ENCODE measurements at regions not wholly inside any gene's neighbourhood (a gene's known extent, or its start where the extent isn't known, plus 50 kb on each side); places are given as distances from the start of the nearest gene placed in this dataset.
A peak's percentile ranks its signal among the peaks of the same experiment; 100 is the strongest.

DNA sequence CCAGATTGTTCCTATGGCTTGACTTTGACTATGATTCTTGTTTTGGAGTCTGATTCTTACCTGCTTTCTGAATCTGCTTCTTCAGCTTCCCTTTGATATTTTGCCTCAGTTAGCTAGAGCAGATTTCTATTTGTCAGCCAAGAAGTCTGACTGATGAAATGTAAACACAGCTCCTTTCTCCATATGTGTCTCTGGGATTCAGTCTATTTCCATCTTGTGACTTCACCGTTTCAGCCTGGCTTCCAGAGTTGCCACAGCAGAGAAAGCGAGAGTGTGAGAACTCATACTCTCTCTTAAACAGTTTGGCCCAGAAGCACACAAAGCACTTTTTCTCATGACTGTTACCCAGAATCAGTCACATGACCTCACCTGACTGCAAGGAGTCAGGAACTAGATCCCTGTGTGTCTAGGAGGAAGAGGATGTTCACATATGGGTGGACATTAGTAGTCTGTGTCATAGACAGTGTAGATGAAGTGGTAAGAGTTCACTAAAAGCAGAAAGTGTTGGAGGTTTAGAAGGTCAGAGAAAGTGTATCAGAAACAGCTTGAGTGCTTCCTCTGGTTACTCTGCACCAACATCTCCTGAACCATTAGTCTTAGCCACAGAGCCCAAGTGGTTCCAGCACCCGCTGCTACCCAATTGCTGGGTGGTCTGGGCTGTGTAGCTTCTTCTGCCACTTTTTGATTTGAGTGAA is 103.4 kb upstream of the CDK6 start:
- Histone ChIP-seq H3K4me1 (ENCODE audit: insufficient read depth, low read length) (no peaks in the 10 kb centered on the region), H3K27me3 (ENCODE audit: insufficient read depth, low read length) (no peaks in the 10 kb centered on the region), H3K27ac (ENCODE audit: low read depth, low read length) (no peak overlapping the region), H3K9me3 (ENCODE audit: insufficient read depth, low read depth, low read length) (no peaks in the 10 kb centered on the region), H3K36me3 (ENCODE audit: insufficient read depth, low read length) (no peaks in the 10 kb centered on the region), H3K4me3 (ENCODE audit: low read length) (no peak overlapping the region), H3K9ac (ENCODE audit: low read depth, low read length) (no peak overlapping the region)
- WGBS: 94% methylated on average over 3 of the region's 3 CpGs

- Histone ChIP-seq H3K4me1 (ENCODE audit: insufficient read depth, low read length) (no peaks in the 10 kb centered on the region), H3K4me3 (ENCODE audit: low read length) (no peak overlapping the region), H3K27me3 (ENCODE audit: insufficient read depth, low read length) (no peaks in the 10 kb centered on the region), H3K36me3 (ENCODE audit: insufficient read depth, low read length) (no peaks in the 10 kb centered on the region), H3K9me3 (ENCODE audit: insufficient read depth, low read depth, low read length) (no peaks in the 10 kb centered on the region), H3K27ac (ENCODE audit: low read depth, low read length) (no peak overlapping the region), H3K9ac (ENCODE audit: low read depth, low read length) (no peak overlapping the region)
- WGBS: 95% methylated on average over 1 of the region's 1 CpG
These were observed 97.7 kb upstream of the CDK6 start for GRCh38 chr7:92934096-92934495.

DNA sequence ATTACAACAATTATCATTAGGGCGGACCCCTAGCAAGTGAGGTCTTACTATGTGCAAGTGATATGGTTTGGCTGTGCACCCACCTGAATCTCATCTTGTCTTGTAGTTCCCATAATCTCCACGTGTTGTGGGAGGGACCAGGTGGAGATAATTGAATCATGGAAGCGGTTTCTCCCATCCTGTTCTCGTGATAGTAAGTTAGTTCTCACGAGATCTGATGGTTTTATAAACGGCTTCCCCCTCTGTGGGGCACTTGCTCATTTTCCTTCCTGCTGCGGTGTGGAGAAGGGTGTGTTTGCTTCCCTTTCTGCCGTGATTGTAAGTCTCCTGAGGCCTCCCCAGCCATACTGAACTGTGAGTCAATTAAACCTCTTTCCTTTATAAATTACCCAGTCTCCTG is 96.1 kb upstream of the CDK6 start:
- WGBS: 92% methylated on average over 7 of the region's 8 CpGs
- no peak overlapping the region for H3K27ac ChIP-seq (ENCODE audit: low read depth, low read length)
- peaks cover 3% of the 10 kb centered on the region for H3K4me1 ChIP-seq (ENCODE audit: insufficient read depth, low read length)
- no peaks in the 10 kb centered on the region for H3K27me3 ChIP-seq (ENCODE audit: insufficient read depth, low read length)
- no peak overlapping the region for H3K4me3 ChIP-seq (ENCODE audit: low read length)
- no peak overlapping the region for H3K9ac ChIP-seq (ENCODE audit: low read depth, low read length)
- no peaks in the 10 kb centered on the region for H3K36me3 ChIP-seq (ENCODE audit: insufficient read depth, low read length)
- H3K9me3 ChIP-seq (ENCODE audit: insufficient read depth, low read depth, low read length): no peaks in the 10 kb centered on the region

DNA sequence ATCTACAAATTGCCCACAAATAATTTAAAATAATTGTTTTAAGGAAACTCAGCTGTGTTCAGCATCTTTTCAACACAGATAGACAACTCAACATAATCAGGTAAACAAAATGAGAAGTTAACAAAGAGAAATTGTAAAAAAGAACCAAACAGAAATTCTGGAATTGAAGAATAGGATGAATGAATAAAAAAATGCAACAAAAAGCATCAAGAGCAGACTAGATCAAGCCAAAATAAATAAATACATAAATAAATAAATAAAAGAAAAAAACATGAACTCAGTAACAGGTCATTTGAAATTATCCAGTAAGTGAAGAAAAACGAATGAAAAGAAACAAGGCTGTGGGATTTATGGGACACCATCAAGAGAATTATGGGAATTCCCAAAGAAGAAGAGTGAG is 94.0 kb upstream of the CDK6 start:
- WGBS: 94% methylated on average over 1 of the region's 1 CpG
- Histone ChIP-seq H3K36me3 (ENCODE audit: insufficient read depth, low read length) (no peaks in the 10 kb centered on the region), H3K9ac (ENCODE audit: low read depth, low read length) (no peak overlapping the region), H3K9me3 (ENCODE audit: insufficient read depth, low read depth, low read length) (no peaks in the 10 kb centered on the region), H3K27ac (ENCODE audit: low read depth, low read length) (no peak overlapping the region), H3K4me1 (ENCODE audit: insufficient read depth, low read length) (peaks cover 22% of the 10 kb centered on the region), H3K27me3 (ENCODE audit: insufficient read depth, low read length) (no peaks in the 10 kb centered on the region), H3K4me3 (ENCODE audit: low read length) (no peak overlapping the region)

DNA sequence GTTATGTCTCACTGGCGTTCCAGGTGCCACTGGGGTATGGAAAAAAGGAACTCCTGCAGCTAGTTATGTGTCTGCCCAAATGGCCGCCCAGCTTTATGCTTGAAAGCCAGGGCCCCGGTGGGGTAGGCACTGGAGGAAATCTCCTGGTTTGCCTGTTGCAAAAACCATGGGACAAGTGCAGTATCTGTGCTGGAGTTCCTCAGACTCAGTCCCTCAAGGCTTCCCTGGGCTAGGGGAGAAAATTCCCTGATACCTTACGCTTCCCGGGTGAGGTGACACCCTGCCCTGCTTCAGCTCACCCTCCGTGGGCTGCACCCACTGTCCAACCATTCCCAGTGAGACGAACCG is 90.3 kb upstream of the CDK6 start:
- Histone ChIP-seq H3K9ac (ENCODE audit: low read depth, low read length) (0 out of 2 replicates have a peak overlapping the region, but pooled peaks have one; percentile 26), H3K4me1 (ENCODE audit: insufficient read depth, low read length) (peaks cover 25% of the 10 kb centered on the region), H3K4me3 (ENCODE audit: low read length) (peak overlapping the region; percentile 28; the same call in 1 of the 2 replicates), H3K27ac (ENCODE audit: low read depth, low read length) (0 out of 2 replicates have a peak overlapping the region, but pooled peaks have one; percentile 63), H3K9me3 (ENCODE audit: insufficient read depth, low read depth, low read length) (0 out of 2 replicates have a peak, but pooled peaks cover 4% of the 10 kb centered on the region), H3K27me3 (ENCODE audit: insufficient read depth, low read length) (no peaks in the 10 kb centered on the region), H3K36me3 (ENCODE audit: insufficient read depth, low read length) (no peaks in the 10 kb centered on the region)
- 80% methylated on average over 8 of the region's 8 CpGs for WGBS

DNA sequence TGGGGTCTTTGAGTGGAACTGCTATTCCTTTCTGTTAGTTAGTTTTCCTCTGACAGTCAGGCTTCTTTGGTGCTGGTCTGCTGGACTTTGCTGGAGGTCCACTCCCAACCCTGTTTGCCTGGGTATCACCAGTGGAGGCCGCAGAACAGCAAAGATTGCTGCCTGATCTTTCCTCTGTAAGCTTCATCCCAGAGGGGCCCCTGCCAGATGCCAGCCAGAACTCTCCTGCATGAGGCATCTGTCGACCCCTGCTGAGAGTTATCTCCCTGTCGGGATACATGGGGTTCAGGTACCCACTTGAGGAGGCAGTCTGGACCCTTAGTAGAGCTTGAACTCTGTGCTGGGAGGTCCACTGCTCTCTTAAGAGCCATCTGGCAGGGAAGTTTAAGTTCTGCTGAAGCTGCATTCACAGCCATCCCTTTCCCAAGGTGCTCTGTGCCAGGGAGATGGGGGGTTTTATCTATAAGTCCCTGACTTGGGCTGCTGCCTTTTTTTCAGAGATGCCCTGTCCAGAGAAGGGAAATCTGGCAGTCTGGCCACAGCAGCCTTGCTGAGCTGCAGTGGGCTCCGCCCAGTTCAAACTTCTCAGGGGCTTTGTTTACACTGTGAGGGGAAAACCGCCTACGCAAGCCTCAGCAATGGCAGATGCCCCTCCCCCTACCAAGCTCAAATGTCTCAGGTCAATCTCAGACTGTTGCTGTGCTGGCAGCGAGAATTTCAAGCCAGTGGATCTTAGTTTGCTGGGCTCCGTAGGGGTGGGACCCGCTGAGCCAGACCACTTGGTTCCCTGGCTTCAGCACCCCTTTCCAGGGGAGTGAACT is 89.7 kb upstream of the CDK6 start:
- Histone ChIP-seq H3K27me3 (ENCODE audit: insufficient read depth, low read length) (no peaks in the 10 kb centered on the region), H3K4me1 (ENCODE audit: insufficient read depth, low read length) (peaks cover 25% of the 10 kb centered on the region), H3K9ac (ENCODE audit: low read depth, low read length) (peak overlapping the region; percentile 26; the same call in 1 of the 2 replicates), H3K36me3 (ENCODE audit: insufficient read depth, low read length) (no peaks in the 10 kb centered on the region), H3K4me3 (ENCODE audit: low read length) (peak overlapping the region; percentile 28), H3K9me3 (ENCODE audit: insufficient read depth, low read depth, low read length) (0 out of 2 replicates have a peak, but pooled peaks cover 4% of the 10 kb centered on the region), H3K27ac (ENCODE audit: low read depth, low read length) (peak overlapping the region; percentile 63; the same call in 1 of the 2 replicates)
- 32% methylated on average over 9 of the region's 9 CpGs for WGBS

DNA sequence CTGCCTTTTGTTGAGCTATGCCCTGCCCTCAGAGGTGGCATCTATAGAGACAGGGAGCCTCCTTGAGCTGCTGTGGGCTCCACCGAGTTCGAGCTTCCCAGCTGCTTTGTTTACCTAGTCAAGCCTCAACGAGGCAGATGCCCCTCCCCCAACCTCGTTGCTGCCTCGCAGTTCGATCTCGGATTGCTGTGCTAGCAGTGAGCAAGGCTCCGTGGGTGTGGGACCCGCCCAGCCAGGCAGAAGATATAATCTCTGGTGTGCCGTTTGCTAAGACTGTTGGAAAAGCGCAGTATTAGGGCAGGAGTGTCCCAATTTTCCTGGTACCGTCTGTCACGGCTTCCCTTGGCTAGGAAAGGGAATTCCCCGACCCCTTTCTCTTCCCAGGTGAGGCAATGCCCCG is 88.4 kb upstream of the CDK6 start:
- H3K27me3 ChIP-seq (ENCODE audit: insufficient read depth, low read length): no peaks in the 10 kb centered on the region
- 0 out of 2 replicates have a peak, but pooled peaks cover 4% of the 10 kb centered on the region for H3K9me3 ChIP-seq (ENCODE audit: insufficient read depth, low read depth, low read length)
- peaks cover 25% of the 10 kb centered on the region for H3K4me1 ChIP-seq (ENCODE audit: insufficient read depth, low read length)
- H3K4me3 ChIP-seq (ENCODE audit: low read length): no peak overlapping the region
- H3K9ac ChIP-seq (ENCODE audit: low read depth, low read length): no peak overlapping the region
- WGBS: 80% methylated on average over 15 of the region's 15 CpGs
- H3K27ac ChIP-seq (ENCODE audit: low read depth, low read length): no peak overlapping the region
- no peaks in the 10 kb centered on the region for H3K36me3 ChIP-seq (ENCODE audit: insufficient read depth, low read length)

DNA sequence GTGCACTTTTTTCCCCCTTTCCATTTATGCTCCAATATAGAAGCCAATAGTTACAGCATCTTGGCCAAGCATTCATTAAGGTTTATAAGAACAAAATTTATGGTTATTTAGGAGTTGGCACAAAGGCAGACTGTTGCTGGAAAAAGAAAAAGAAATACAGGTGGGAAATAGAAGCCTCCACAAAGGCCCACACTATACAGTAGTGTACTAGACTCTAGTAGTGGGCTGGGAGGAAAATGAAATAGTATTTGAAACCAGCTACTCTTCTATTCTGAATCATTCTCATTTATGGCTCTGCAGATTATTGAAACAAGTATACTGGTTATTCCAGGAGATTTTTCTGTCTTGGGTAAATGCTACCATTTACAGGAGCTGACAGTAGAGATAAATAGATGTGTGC is 80.9 kb upstream of the CDK6 start:
- H3K36me3 ChIP-seq (ENCODE audit: insufficient read depth, low read length): no peaks in the 10 kb centered on the region
- no peak overlapping the region for H3K4me3 ChIP-seq (ENCODE audit: low read length)
- no peaks in the 10 kb centered on the region for H3K27me3 ChIP-seq (ENCODE audit: insufficient read depth, low read length)
- H3K9me3 ChIP-seq (ENCODE audit: insufficient read depth, low read depth, low read length): no peaks in the 10 kb centered on the region
- H3K27ac ChIP-seq (ENCODE audit: low read depth, low read length): peak overlapping the region; percentile 65
- H3K4me1 ChIP-seq (ENCODE audit: insufficient read depth, low read length): peaks cover 15% of the 10 kb centered on the region
- H3K9ac ChIP-seq (ENCODE audit: low read depth, low read length): peak overlapping the region; percentile 51; the same call in 1 of the 2 replicates

DNA sequence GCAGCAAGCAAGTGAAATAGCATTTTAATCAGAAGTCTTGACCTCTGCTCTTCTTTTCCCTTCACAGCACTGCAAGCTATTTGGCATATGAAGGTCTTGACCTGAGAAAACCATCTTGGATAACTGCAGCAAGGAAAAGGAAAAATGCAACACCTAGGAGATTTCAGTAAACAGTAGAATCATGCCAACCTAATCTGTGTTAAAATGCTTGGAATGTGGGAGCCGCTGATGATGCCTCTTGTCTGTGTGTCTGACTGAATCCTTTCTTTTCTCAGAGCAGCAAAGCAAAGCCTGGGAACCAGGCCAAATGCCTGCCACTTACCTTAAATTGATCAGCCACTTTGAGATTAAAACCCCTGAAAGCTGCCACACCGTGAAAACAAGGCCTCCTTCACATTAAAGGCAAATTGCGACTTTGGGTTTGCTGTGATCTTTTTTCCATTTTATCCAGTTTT is 80.4 kb upstream of the CDK6 start:
- H3K9ac ChIP-seq (ENCODE audit: low read depth, low read length): peak overlapping the region; percentile 51

DNA sequence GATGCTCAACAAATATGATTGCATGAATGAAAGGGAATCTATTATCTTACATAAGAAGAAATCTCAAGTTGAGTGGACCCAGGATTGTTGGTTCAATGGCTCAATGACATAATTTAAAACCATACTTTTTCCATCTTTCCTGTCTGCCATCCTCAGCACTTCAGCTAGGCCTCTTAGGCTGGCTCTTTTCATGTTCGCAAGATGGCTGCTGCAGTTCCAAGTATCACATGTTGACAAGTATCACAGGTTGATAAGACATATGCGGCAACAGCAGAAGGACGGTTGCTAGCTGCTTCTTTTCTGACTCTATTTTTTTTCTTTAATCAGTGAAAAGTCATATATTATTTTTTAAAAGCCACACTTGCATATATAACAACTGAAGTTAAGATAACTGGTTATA is 79.0 kb upstream of the CDK6 start:
- no peak overlapping the region for H3K9ac ChIP-seq (ENCODE audit: low read depth, low read length)
- no peaks in the 10 kb centered on the region for H3K36me3 ChIP-seq (ENCODE audit: insufficient read depth, low read length)
- H3K27me3 ChIP-seq (ENCODE audit: insufficient read depth, low read length): no peaks in the 10 kb centered on the region
- H3K4me1 ChIP-seq (ENCODE audit: insufficient read depth, low read length): peaks cover 15% of the 10 kb centered on the region
- no peak overlapping the region for H3K27ac ChIP-seq (ENCODE audit: low read depth, low read length)
- no peak overlapping the region for H3K4me3 ChIP-seq (ENCODE audit: low read length)
- H3K9me3 ChIP-seq (ENCODE audit: insufficient read depth, low read depth, low read length): no peaks in the 10 kb centered on the region
- 84% methylated on average over 3 of the region's 3 CpGs for WGBS

More for the DNA sequence above, 80.4 kb upstream of the CDK6 start:
- H3K27me3 ChIP-seq (ENCODE audit: insufficient read depth, low read length): no peaks in the 10 kb centered on the region
- 37% methylated on average over 3 of the region's 3 CpGs for WGBS
- H3K36me3 ChIP-seq (ENCODE audit: insufficient read depth, low read length): no peaks in the 10 kb centered on the region
- H3K9me3 ChIP-seq (ENCODE audit: insufficient read depth, low read depth, low read length): no peaks in the 10 kb centered on the region
- no peak overlapping the region for H3K4me3 ChIP-seq (ENCODE audit: low read length)
- peak overlapping the region; percentile 65 for H3K27ac ChIP-seq (ENCODE audit: low read depth, low read length)
- peaks cover 15% of the 10 kb centered on the region for H3K4me1 ChIP-seq (ENCODE audit: insufficient read depth, low read length)

GRCh38 chr7:92914645-92915044 is 78.3 kb upstream of the CDK6 start:
- Histone ChIP-seq H3K36me3 (ENCODE audit: insufficient read depth, low read length) (no peaks in the 10 kb centered on the region), H3K4me3 (ENCODE audit: low read length) (no peak overlapping the region), H3K4me1 (ENCODE audit: insufficient read depth, low read length) (peaks cover 15% of the 10 kb centered on the region), H3K9ac (ENCODE audit: low read depth, low read length) (no peak overlapping the region), H3K9me3 (ENCODE audit: insufficient read depth, low read depth, low read length) (no peaks in the 10 kb centered on the region), H3K27ac (ENCODE audit: low read depth, low read length) (no peak overlapping the region), H3K27me3 (ENCODE audit: insufficient read depth, low read length) (no peaks in the 10 kb centered on the region)
- 96% methylated on average over 2 of the region's 2 CpGs for WGBS
